T-helper 17 cell (primary cell): ENCODE measurements at regions not wholly inside any gene's neighbourhood (a gene's known extent, or its start where the extent isn't known, plus 50 kb on each side); places are given as distances from the start of the nearest gene placed in this dataset.

ENCODE experiments used
- ATAC-seq: fragments of 150-1000 bp; cut with Tn5 transposase; 2 replicates; pipeline ENCODE4 v1.10.0; 2021; ENCODE audit warnings: mild to moderate bottlenecking, moderate library complexity
- DNase-seq, 3 donors: peaks; one replicate each; pipeline versions ENCODE4 v3.0.0 to v3.0.0-alpha.2; 2020 to 2021
- H3K9me3 ChIP-seq: one replicate; pipeline ENCODE4 v1.7.0; 2013; ENCODE audit warnings: low read length, mild to moderate bottlenecking; ENCODE audit not compliant: control insufficient read depth, poor library complexity, severe bottlenecking
- H3K27ac Mint-ChIP-seq: one replicate; pipeline ENCODE4 v1.8.0; 2022; ENCODE audit warnings: mild to moderate bottlenecking, moderate library complexity, mixed read lengths
- H3K27me3 Mint-ChIP-seq: one replicate; pipeline ENCODE4 v1.8.0; 2022; ENCODE audit warnings: mixed read lengths
- H3K36me3 Mint-ChIP-seq: one replicate; pipeline ENCODE4 v1.8.0; 2022; ENCODE audit warnings: low read depth, mixed read lengths
- H3K4me1 Mint-ChIP-seq: one replicate; pipeline ENCODE4 v1.8.0; 2022; ENCODE audit warnings: mild to moderate bottlenecking, mixed read lengths
- H3K4me3 Mint-ChIP-seq: one replicate; pipeline ENCODE4 v1.8.0; 2022; ENCODE audit warnings: mild to moderate bottlenecking, moderate library complexity, mixed read lengths

DNA sequence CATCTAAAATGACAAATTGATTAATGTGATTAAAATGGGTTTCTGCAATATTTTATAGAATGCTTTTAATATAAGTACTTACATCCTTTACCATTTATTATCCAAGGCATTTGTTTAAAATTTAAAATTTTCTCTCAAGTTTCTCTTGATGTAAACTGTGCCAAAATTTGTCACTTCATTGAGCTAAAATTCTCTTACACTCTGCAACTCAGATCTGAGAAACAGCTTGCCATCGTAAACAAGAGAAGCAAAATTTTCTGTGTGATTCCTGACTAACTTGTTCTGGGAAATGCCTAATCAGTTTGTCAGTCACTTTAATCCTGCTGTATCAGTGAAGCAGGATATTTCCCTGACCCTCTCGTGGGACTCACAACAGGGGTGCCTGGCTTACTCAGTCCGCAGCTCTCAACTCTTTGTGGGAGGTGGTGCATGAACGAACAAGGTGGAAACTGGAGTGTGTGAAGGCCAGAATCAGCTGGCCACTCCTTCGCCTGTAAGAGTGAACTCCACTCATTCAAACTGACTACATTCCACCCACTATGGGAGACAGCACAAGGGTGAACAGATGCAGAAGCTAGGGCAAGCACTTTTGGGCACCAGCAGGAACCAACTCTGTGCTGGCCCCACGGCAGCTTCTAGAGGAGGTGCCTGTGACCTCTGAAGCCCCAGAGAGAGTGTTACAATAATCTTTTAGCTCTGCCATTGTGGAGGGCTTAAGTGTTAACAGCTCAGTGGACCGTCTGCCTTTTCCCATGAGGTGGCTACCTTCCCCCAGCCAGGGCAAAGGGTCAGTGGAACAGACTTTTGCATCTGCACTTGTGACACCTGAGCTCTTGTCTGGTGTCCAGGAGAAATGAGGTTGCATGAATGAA is 349.4 kb downstream of the FAT4 start:
- no peaks in the 10 kb centered on the region for H3K9me3 ChIP-seq
- Mint-ChIP-seq H3K4me3 (no peak overlapping the region), H3K36me3 (no peaks in the 10 kb centered on the region), H3K4me1 (no peaks in the 10 kb centered on the region), H3K27me3 (no peaks in the 10 kb centered on the region), H3K27ac (no peak overlapping the region)
- ATAC-seq (no peak), DNase-seq (no peak)

DNA sequence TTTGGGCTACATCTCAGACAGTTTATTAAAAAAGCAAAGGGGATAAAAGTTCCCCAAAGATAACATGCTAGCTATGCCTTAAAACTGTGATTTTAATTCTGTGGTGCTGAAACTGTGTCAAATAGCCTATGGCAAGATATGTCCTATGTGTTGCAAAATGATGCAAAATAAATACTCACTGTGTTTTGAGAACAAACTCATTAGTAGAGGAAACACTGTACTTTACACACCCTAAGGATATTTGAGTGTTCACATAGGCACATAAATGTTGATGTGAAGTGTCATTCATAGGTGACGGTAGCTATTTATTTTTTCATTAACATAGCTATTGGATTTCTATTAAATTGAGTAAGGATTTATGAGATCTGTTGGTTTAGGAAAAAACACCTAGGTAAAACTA is 351.9 kb downstream of the FAT4 start:
- Mint-ChIP-seq H3K4me1 (no peaks in the 10 kb centered on the region), H3K27me3 (no peaks in the 10 kb centered on the region), H3K36me3 (no peaks in the 10 kb centered on the region), H3K27ac (no peak overlapping the region), H3K4me3 (no peak overlapping the region)
- H3K9me3 ChIP-seq = no peaks in the 10 kb centered on the region
- DNase-seq = no peak
- ATAC-seq = no peak

DNA sequence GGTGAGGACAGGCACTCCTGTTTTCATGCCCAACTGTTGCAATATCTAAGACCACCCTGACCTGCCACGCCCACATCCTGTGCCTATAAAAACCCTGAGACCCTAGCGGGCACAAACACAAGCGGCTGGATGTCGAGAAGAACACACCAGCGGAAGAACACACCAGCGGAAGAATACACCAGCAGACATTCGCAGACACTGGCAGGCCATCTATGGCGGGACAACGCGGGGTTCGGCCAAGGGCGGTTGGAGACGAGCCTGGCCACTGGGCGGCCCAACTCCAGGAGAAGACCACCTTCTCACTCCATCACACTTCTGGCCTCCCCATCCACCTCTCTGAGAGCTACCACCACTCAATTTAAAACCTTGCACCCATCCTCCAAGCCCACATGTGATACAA is 361.4 kb downstream of the FAT4 start:
- DNase-seq = no peak
- no peak overlapping the region for H3K27ac Mint-ChIP-seq
- H3K36me3 Mint-ChIP-seq = no peaks in the 10 kb centered on the region
- H3K4me3 Mint-ChIP-seq = no peak overlapping the region
- H3K4me1 Mint-ChIP-seq = no peaks in the 10 kb centered on the region
- ATAC-seq = no peak
- no peaks in the 10 kb centered on the region for H3K9me3 ChIP-seq
- H3K27me3 Mint-ChIP-seq = no peaks in the 10 kb centered on the region

DNA sequence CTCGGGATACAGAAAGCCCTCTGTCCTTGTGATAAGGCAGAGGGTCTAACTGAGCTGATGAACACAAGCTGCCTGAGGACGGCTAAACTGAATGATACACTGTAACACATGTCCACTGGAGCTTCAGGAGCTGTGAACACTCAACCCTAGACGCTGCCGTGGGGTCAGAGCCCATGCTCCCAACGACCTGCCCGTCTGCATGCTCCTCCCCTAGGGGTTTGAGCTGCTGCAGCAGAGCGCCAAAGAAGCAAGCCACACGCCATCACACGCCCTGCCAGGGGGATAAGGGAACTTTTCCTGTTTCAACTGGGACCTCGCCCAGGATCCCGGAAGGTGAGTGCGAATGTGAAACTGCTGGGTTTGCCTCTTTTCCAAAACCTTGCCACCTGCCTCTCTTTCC is 361.8 kb downstream of the FAT4 start:
- no peak overlapping the region for H3K27ac Mint-ChIP-seq
- H3K27me3 Mint-ChIP-seq = no peaks in the 10 kb centered on the region
- no peaks in the 10 kb centered on the region for H3K4me1 Mint-ChIP-seq
- no peaks in the 10 kb centered on the region for H3K36me3 Mint-ChIP-seq
- ATAC-seq = no peak
- H3K9me3 ChIP-seq = no peaks in the 10 kb centered on the region
- no peak overlapping the region for H3K4me3 Mint-ChIP-seq
- DNase-seq = no peak

DNA sequence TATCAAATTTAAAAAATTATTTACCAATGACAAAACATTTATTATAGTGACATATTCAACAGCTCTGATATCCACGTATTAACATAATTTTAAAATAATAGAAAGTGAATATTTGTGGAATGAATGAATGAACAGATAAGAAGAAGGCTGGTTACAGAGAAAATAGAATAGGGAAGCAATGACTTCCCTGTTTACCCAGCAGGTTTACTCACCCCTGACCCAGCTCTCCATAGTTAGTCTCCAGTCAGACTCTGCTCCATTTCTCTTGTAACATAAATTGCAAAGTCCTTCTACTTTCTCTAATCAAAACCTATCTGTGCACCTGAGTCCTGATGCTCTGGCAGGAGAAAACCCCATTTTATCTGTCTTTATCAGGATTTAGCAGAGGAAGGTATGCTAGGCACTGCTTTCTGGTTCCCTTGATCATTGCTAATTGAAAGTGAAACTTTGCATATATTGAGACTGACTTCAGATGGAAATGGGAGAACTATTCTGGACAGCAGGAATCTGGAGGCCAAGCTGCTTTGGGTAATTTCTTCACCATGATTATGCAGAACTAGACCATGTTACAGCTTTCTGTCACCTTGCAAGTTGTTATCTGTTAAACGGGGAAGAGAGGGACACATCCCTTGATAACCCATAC is 363.0 kb downstream of the FAT4 start:
- Mint-ChIP-seq H3K36me3 (no peaks in the 10 kb centered on the region), H3K4me3 (no peak overlapping the region), H3K4me1 (no peaks in the 10 kb centered on the region), H3K27ac (no peak overlapping the region), H3K27me3 (no peaks in the 10 kb centered on the region)
- ATAC-seq = no peak
- H3K9me3 ChIP-seq = no peaks in the 10 kb centered on the region
- DNase-seq = no peak

DNA sequence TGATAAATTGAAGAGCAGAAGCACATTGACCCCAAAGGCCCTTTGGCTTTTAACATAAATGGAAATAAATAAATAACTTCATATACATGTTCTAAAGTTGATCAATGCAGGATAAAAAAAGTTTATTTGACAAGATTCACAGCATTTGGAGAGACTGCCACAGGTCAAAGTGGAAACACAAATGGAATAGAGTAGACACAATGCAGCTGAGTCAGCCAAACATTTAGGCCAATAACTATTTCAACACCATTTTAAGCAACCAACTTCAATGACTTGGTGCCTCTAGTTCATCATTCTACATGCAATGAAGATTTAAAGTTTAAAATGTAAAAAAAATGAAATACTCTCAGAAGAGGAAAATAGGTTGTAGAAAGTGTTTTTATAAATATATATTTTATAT is 365.2 kb downstream of the FAT4 start:
- no peaks in the 10 kb centered on the region for H3K4me1 Mint-ChIP-seq
- no peaks in the 10 kb centered on the region for H3K27me3 Mint-ChIP-seq
- H3K27ac Mint-ChIP-seq = no peak overlapping the region
- ATAC-seq (no peak), DNase-seq (no peak)
- no peak overlapping the region for H3K4me3 Mint-ChIP-seq
- H3K36me3 Mint-ChIP-seq = no peaks in the 10 kb centered on the region
- no peaks in the 10 kb centered on the region for H3K9me3 ChIP-seq

DNA sequence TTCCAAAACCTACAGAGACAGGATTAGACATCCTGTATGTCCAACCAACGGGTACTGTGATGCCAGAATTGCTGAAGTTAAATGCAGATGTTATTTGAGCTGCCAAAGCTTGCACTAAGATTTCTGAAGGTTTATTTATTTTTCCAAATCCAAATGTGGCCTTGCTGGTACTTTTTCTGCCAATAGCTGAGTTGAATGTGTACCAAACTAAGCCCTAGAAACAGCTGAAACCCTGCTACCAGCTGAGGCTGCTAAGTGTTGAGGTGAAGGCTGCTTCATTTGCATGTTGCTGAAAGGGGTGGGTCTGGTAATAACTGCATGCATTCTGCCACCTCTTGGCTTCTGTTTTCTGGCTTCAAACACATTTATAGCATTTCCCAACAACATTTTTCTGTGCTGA is 366.5 kb downstream of the FAT4 start:
- no peaks in the 10 kb centered on the region for H3K9me3 ChIP-seq
- ATAC-seq (no peak), DNase-seq (no peak)
- no peaks in the 10 kb centered on the region for H3K4me1 Mint-ChIP-seq
- no peaks in the 10 kb centered on the region for H3K27me3 Mint-ChIP-seq
- H3K36me3 Mint-ChIP-seq = no peaks in the 10 kb centered on the region
- H3K27ac Mint-ChIP-seq = no peak overlapping the region
- H3K4me3 Mint-ChIP-seq = no peak overlapping the region

DNA sequence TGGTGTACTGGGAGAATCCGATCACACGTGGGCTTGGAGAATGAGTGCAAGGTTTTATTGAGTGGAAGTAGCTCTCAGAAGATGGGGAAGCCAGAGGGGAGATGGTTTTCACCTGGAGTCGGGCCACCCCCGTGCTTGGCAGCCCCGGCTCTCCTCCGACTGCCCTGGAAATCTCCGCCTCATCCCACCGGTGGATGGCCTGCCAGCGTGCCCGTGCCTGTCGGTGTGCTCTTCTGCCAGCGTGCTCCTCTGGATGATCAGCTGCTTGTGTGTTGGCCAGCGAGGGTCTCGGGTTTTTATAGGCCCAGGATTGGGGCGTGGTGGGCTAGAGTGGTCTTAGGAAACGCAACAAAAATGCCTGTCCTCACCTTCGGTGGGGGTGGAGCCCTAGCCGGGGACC is 368.0 kb downstream of the FAT4 start:
- no peak overlapping the region for H3K27ac Mint-ChIP-seq
- H3K4me3 Mint-ChIP-seq = no peak overlapping the region
- no peaks in the 10 kb centered on the region for H3K9me3 ChIP-seq
- no peak for ATAC-seq
- no peaks in the 10 kb centered on the region for H3K27me3 Mint-ChIP-seq
- no peak for DNase-seq
- H3K36me3 Mint-ChIP-seq = no peaks in the 10 kb centered on the region
- no peaks in the 10 kb centered on the region for H3K4me1 Mint-ChIP-seq

DNA sequence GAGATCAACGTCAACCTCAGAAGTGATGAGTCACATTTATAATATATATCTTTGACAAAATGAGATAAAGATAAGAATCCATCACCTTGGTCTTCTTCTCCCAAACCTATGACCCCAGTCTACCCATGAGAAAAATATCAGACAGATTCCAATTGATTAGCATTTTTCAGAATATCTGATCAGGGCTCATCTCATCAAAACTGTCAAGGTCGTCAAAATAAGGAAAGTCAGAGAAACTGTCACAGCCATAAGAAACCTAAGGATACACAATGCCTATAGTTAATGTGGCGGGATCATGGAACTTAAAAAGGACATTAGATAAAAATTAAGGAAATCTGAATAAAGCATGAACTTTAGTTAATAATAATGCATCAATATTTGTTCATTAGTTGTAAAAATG is 374.1 kb downstream of the FAT4 start:
- Mint-ChIP-seq H3K27me3 (no peaks in the 10 kb centered on the region), H3K27ac (no peak overlapping the region), H3K4me1 (no peaks in the 10 kb centered on the region), H3K4me3 (no peak overlapping the region), H3K36me3 (no peaks in the 10 kb centered on the region)
- H3K9me3 ChIP-seq = no peaks in the 10 kb centered on the region
- DNase-seq = no peak
- no peak for ATAC-seq

DNA sequence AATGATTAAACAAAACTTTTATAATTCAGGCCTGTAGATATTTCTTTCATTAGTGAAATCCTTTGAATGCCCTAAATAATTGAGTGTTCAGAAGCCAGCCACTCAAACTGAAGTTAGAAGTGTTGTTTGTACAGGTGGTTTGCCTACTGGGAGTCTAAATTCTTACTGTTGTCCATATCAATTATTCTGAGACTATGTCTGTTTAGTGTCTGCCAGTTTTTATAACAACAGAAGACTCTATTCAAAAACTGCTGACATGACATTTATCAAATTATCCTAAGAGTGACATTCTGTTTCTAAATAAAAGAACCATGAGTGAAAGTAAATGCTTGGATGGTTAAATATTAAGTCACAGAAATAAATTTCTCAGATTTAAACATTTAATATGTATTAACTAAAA is 375.1 kb downstream of the FAT4 start:
- DNase-seq = no peak
- Mint-ChIP-seq H3K27me3 (no peaks in the 10 kb centered on the region), H3K27ac (no peak overlapping the region), H3K36me3 (no peaks in the 10 kb centered on the region), H3K4me1 (no peaks in the 10 kb centered on the region), H3K4me3 (no peak overlapping the region)
- no peak for ATAC-seq
- H3K9me3 ChIP-seq = no peaks in the 10 kb centered on the region

DNA sequence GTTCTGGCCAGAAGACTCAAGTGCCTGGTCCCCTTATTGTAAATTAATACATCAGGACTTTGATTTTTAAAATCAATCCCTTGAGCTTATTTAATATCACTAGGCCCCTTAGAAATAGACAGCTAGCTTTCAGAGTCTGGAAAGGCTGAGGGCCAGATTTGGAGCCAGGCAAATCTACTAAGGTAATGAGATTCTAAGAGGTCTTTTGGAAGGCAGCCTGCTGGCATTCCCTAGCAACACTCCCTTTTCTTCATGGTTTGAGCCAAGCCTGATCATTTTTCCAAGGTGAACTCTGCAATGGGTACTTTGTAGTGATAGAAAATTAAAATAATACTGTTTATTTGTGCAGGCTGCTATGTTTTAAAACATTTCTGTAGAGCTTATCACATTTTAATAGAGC is 378.5 kb downstream of the FAT4 start:
- Mint-ChIP-seq H3K4me3 (no peak overlapping the region), H3K36me3 (no peaks in the 10 kb centered on the region), H3K4me1 (no peaks in the 10 kb centered on the region), H3K27ac (no peak overlapping the region), H3K27me3 (no peaks in the 10 kb centered on the region)
- no peak for DNase-seq
- no peak for ATAC-seq
- no peaks in the 10 kb centered on the region for H3K9me3 ChIP-seq

DNA sequence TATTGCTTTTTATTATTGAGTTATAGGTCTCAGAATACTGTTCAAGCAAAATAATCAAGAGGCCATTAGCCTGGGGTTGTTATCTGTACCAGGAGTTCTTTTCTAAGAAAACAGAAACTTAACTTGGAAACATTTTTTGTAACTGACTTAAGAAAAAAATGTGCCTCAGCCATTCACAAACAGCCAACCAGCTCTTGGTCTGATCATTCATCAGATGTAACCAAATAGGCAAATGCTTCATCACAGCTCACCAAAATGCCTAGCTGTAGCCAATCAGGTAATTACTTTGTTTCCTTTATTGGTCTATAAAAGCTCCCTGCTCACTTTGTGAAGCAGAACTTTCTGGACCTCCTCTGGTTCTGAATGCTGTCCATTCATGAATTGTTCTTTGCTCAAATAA is 387.7 kb downstream of the FAT4 start:
- no peak for ATAC-seq
- Mint-ChIP-seq H3K4me3 (no peak overlapping the region), H3K27me3 (no peaks in the 10 kb centered on the region), H3K4me1 (no peaks in the 10 kb centered on the region), H3K36me3 (no peaks in the 10 kb centered on the region), H3K27ac (no peak overlapping the region)
- H3K9me3 ChIP-seq = no peaks in the 10 kb centered on the region
- DNase-seq = no peak

DNA sequence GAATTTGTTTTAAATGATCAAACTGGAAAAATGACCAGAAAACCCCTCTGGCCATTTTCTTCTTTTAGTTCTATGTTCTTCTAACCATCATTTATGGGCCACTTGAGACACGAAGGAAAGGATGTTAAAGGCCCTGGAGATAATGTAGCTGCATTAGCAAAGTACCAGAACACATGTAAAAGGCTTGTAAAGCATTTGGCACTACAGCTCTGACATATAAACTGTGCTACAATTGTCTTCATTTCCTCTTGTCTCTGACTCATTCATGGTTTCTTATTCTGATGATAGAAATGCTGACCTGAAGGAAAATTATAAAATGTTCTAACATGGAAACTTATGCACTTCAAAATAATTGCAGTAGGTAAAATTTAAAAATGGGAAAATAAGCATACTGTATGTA is 388.7 kb downstream of the FAT4 start:
- H3K4me1 Mint-ChIP-seq = no peaks in the 10 kb centered on the region
- no peaks in the 10 kb centered on the region for H3K36me3 Mint-ChIP-seq
- no peak overlapping the region for H3K27ac Mint-ChIP-seq
- DNase-seq (no peak), ATAC-seq (no peak)
- no peaks in the 10 kb centered on the region for H3K9me3 ChIP-seq
- H3K4me3 Mint-ChIP-seq = no peak overlapping the region
- H3K27me3 Mint-ChIP-seq = no peaks in the 10 kb centered on the region

DNA sequence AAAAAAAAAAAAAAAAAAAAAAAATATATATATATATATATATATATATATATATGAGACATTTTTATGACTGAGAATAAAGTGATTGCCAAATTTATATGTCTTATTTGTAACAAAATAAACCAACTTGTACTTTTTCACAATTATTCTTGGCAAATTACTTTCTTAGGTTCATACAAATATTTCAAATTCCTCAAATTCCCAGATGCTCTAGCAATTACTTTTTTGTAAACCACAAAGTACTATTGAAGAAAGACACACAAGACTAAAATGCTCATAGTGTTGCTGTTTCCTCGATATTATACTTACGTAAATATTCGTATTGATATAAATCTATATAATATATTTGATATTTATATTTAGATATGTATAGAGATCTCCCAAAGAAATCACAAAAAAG is 390.0 kb downstream of the FAT4 start:
- Mint-ChIP-seq H3K27ac (no peak overlapping the region), H3K4me1 (no peaks in the 10 kb centered on the region)
- no peak for ATAC-seq

More for the DNA sequence above, 390.0 kb downstream of the FAT4 start:
- Mint-ChIP-seq H3K4me3 (no peak overlapping the region), H3K36me3 (no peaks in the 10 kb centered on the region), H3K27me3 (no peaks in the 10 kb centered on the region)
- no peaks in the 10 kb centered on the region for H3K9me3 ChIP-seq
- no peak for DNase-seq
